ENCODE measurements at regions not wholly inside any gene's neighbourhood (a gene's known extent, or its start where the extent isn't known, plus 50 kb on each side); places are given as distances from the start of the nearest gene placed in this dataset.
A peak's percentile ranks its signal among the peaks of the same experiment; 100 is the strongest.

DNA sequence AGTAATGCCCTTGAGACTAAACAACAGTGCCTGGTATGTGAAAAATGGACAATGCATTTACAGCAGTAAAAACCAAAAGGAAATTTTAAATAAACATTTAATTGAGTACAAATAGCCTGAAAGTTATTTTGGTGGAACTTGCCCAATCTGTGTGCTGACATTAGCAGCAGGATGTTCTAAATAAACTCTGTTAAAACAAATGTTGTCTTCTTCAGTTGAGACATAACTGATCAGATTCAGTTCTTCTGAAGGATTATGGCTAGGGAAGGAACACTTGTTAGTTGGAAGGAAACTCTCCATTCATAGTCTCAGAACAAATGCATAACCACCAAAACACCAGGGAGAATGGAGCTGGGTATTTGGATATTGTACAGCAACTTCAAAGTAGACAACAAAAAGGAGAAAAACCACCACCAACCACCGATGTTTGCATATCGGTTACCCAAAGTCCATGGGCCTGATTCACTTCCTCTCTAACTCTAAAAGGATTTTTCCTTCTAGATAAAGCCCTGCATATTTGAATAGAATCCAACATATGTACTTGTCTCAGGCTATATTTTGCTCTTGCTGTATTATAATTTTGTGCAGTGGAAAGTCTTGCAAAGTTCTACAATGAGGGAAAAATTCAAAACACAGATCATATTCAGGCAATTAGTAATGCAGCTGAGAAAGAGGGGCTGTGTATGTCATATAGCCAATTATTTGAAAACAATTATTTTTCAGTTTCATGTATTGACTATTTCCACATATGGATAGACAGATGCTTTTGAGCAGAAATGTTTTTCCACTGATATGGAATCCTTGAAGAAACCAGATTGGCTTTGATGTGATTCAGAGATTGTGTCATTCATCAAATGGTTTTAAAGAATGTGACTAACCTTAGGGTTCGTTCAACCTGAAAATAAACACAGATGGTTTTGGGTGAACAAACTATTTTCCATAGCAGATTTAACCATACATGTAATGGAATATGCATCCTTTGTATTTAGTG is 152.2 kb upstream of the BMP4 start:
- H3K36me3 ChIP-seq (replicated peaks in 1 of 2; ENCODE audit: control insufficient read depth in 1 of 2, insufficient read depth in 2 of 2, low read length in 1 of 2) = no peaks in the 10 kb centered on the region
- H3K4me3 ChIP-seq (ENCODE audit: low read depth in 2 of 2, low read length in 1 of 2) = no peak overlapping the region
- no peak overlapping the region for H3K9ac ChIP-seq
- ChIA-PET POLR2A (no interaction called here), CTCF (no interaction called here)
- H3K4me2 ChIP-seq = peak overlapping the region; percentile 57; the same call in 1 of the 2 replicates
- TF ChIP-seq EP300 (IDR thresholded peaks at IDR 0.05; ENCODE audit: borderline replicate concordance in 1 of 2, low read depth in 1 of 2, low read length in 1 of 2) (peak in 1 of 2 experiments; percentile 67; a peak in 2 of 4 replicates), RAD21 (IDR thresholded peaks at IDR 0.05; ENCODE audit: low read length) (no peak), CHD2 (IDR thresholded peaks at IDR 0.05; ENCODE audit: low read length, partially characterized antibody) (no peak), RXRA (IDR thresholded peaks at IDR 0.05; ENCODE audit: borderline replicate concordance, low read depth) (peak; percentile 25; the same call in 1 of the 2 replicates), GABPA (IDR thresholded peaks at IDR 0.05; ENCODE audit: low read depth) (no peak), NFIC (IDR thresholded peaks at IDR 0.05; ENCODE audit: borderline replicate concordance) (peak; percentile 50), FOSL2 (IDR thresholded peaks at IDR 0.05; ENCODE audit: borderline replicate concordance, low read depth) (peak; percentile 37; the same call in 1 of the 2 replicates), FOXM1 (IDR thresholded peaks at IDR 0.05; ENCODE audit: low read depth) (no peak), NRF1 (IDR thresholded peaks at IDR 0.05; ENCODE audit: low read depth, low read length) (no peak), RCOR1 (IDR thresholded peaks at IDR 0.05; ENCODE audit: low read length) (no peak), TCF12 (IDR thresholded peaks at IDR 0.05) (peak; percentile 89), JUND (IDR thresholded peaks at IDR 0.05) (peak; percentile 57)
- TF ChIP-seq, protein P1, sequence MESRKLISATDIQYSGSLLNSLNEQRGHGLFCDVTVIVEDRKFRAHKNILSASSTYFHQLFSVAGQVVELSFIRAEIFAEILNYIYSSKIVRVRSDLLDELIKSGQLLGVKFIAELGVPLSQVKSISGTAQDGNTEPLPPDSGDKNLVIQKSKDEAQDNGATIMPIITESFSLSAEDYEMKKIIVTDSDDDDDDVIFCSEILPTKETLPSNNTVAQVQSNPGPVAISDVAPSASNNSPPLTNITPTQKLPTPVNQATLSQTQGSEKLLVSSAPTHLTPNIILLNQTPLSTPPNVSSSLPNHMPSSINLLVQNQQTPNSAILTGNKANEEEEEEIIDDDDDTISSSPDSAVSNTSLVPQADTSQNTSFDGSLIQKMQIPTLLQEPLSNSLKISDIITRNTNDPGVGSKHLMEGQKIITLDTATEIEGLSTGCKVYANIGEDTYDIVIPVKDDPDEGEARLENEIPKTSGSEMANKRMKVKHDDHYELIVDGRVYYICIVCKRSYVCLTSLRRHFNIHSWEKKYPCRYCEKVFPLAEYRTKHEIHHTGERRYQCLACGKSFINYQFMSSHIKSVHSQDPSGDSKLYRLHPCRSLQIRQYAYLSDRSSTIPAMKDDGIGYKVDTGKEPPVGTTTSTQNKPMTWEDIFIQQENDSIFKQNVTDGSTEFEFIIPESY (IDR thresholded peaks at IDR 0.05; ENCODE audit: borderline replicate concordance, low read depth) = no peak
- TF ChIP-seq, protein P2, sequence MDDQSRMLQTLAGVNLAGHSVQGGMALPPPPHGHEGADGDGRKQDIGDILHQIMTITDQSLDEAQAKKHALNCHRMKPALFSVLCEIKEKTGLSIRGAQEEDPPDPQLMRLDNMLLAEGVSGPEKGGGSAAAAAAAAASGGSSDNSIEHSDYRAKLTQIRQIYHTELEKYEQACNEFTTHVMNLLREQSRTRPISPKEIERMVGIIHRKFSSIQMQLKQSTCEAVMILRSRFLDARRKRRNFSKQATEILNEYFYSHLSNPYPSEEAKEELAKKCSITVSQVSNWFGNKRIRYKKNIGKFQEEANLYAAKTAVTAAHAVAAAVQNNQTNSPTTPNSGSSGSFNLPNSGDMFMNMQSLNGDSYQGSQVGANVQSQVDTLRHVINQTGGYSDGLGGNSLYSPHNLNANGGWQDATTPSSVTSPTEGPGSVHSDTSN (IDR thresholded peaks at IDR 0.05) = peak; percentile 82
- TF ChIP-seq, protein P3, sequence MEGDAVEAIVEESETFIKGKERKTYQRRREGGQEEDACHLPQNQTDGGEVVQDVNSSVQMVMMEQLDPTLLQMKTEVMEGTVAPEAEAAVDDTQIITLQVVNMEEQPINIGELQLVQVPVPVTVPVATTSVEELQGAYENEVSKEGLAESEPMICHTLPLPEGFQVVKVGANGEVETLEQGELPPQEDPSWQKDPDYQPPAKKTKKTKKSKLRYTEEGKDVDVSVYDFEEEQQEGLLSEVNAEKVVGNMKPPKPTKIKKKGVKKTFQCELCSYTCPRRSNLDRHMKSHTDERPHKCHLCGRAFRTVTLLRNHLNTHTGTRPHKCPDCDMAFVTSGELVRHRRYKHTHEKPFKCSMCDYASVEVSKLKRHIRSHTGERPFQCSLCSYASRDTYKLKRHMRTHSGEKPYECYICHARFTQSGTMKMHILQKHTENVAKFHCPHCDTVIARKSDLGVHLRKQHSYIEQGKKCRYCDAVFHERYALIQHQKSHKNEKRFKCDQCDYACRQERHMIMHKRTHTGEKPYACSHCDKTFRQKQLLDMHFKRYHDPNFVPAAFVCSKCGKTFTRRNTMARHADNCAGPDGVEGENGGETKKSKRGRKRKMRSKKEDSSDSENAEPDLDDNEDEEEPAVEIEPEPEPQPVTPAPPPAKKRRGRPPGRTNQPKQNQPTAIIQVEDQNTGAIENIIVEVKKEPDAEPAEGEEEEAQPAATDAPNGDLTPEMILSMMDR (IDR thresholded peaks at IDR 0.05) = no peak
- H3K4me1 ChIP-seq (ENCODE audit: control insufficient read depth in 1 of 2, insufficient read depth in 2 of 2, low read depth in 1 of 2, low read length in 1 of 2) = peaks cover 0 to 10% of the 10 kb centered on the region in 2 experiments; a peak in 2 of 4 replicates
- peak overlapping the region; percentile 4; the same call in 1 of the 2 replicates for H2AFZ ChIP-seq (ENCODE audit: low read depth)
- no peaks in the 10 kb centered on the region for H3K27me3 ChIP-seq (ENCODE audit: insufficient read depth)
- WGBS (ENCODE audit: low lambda C conversion rate) = 0% methylated on average over 3 of the region's 3 CpGs
- no peaks in the 10 kb centered on the region for H3K9me2 ChIP-seq
- peaks cover 25% of the 10 kb centered on the region for H3F3A ChIP-seq (replicated peaks; ENCODE audit: insufficient read depth)
- peak overlapping the region in 1 of 2 experiments; percentile 62; a peak in 2 of 4 replicates for H3K27ac ChIP-seq (ENCODE audit: low read depth in 2 of 2, low read length in 1 of 2)
- no peaks in the 10 kb centered on the region for H3K9me3 ChIP-seq
- no peaks in the 10 kb centered on the region for H4K20me1 ChIP-seq (ENCODE audit: insufficient read depth)
- DNase-seq = no peak
- H3K79me2 ChIP-seq (ENCODE audit: insufficient read depth) = no peaks in the 10 kb centered on the region

All from SK-N-SH (cell line).